ENCODE measurements at regions not wholly inside any gene's neighbourhood (a gene's known extent, or its start where the extent isn't known, plus 50 kb on each side); places are given as distances from the start of the nearest gene placed in this dataset.

GRCh38 chr1:172980971-172981370 lies 69.8 kb downstream of the TNFSF18 start:
- TF ChIP-seq CTCF (conservative IDR thresholded peaks at IDR 0.05; ENCODE audit: low read depth, low read length): no peak
- TF ChIP-seq EZH2 (IDR thresholded peaks at IDR 0.05; ENCODE audit: borderline replicate concordance, low read depth, low read length, poor library complexity, severe bottlenecking): no peak
